Activated naive CD8-positive, alpha-beta T cell treated with anti-CD3 and anti-CD28 coated beads, Interleukin-2, amount 50 U/mL, for 16 hours (primary cell): ENCODE measurements at regions not wholly inside any gene's neighbourhood (a gene's known extent, or its start where the extent isn't known, plus 50 kb on each side); places are given as distances from the start of the nearest gene placed in this dataset.

Experiments
- DNase-seq: peaks from one replicate; pipeline ENCODE4 v3.0.0-alpha.2; 2020; ENCODE audit warnings: low read depth, low spot score

DNA sequence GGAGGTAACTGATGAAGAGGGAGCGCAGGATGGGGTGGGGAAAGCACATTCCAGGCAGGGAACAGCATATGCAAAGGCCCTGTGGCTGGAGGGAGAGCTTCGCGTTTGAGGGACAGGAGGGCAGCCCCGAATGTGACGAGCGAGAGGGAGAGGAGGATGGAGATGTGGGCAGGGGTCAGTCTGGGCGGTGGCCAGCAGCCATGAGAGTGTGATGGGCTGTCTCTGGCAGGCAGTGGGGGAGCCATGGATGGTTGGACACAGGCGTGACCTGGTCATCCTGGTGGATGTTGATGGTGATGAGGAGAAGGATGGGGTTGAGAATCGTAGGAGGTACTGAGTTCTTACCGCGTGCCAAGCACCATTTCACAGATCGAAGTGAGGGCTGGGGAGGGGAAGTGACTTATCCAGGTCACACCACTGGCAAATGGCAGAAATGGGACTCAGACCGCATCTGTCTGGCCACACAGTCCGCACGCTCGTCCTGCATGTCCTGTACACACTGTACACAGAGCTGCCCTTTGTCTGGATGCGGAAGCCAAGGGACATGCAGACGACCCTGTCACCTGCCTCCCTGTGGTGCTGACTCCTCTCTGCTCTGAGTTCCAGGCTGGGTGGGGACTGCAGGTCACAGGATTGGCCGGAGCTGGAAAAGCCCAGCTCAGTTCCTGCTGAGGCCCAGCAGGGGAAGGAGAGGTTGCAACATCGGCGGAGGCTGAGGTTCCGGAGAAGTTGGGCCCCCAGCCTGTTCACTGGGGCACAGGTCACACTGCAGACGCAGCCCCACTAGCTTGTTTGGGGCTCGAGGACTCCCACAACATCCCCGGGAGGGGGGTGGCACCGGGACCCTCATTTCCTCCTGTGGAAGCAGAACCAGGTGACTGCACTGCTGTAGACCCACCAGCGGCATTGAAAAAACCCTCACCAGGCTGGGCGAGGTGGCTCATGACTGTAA is 165.6 kb upstream of the IER5L start:
- DNase-seq = no peak

DNA sequence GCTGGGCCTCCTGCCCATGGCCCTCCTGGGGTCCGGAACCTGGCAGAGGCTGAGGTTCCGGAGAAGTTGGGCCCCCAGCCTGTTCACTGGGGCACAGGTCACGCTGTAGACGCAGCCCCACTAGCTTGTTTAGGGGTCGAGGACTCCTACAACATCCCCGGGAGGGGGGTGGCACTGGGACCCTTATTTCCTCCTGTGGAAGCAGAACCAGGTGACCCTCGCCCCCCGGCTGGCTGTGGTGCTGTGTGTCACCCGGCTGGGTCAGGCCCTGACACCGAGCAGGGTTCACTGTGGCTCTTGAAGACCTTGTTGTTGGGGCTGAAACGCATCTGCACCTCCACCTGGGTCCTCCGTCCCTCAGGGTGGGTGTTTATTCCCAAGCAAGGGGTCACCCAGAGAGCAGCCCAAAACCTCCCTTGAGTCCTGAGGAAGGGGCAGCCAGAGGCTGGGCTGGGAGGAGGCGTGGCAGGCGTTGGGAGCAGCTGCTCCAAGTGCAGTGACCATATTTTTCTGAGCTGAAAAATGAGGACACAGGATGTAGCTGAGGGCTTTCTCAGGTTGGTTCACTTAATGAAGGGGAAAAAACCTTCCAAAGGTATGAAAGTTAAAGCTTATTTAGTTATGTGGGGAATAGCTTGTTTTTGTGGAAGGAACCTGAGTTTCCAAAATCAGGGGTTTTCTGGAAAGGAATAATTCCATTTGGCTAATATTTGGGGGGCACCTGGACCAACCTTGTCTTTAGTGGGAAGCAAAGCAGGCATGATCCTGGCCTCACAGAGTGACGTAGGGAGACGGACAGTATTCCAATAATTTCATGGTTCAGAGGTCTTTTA is 164.7 kb upstream of the IER5L start:
- DNase-seq = no peak

DNA sequence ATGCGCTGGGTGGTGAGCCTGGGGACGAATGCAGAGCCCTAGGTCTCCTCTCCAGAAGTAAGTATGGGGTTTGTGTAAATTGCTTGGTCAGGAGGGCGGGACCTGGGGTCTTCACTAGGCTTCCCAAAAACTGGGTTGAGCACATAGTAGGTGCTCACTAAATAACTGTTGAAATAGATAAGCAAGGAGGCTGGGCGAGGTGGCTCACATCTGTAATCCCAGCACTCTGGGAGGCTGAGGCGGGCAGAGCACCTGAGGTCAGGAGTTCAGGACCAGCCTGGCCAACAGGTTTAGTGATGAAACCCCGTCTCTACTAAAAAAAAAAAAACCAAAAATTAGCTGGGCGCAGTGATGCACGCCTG is 163.9 kb upstream of the IER5L start:
- no peak for DNase-seq

- no peak for DNase-seq
Measured at GRCh38 chr9:129341171-129341986, 163.3 kb upstream of the IER5L start.

- DNase-seq = no peak
Measured at GRCh38 chr9:129340427-129341170, 162.5 kb upstream of the IER5L start.

DNA sequence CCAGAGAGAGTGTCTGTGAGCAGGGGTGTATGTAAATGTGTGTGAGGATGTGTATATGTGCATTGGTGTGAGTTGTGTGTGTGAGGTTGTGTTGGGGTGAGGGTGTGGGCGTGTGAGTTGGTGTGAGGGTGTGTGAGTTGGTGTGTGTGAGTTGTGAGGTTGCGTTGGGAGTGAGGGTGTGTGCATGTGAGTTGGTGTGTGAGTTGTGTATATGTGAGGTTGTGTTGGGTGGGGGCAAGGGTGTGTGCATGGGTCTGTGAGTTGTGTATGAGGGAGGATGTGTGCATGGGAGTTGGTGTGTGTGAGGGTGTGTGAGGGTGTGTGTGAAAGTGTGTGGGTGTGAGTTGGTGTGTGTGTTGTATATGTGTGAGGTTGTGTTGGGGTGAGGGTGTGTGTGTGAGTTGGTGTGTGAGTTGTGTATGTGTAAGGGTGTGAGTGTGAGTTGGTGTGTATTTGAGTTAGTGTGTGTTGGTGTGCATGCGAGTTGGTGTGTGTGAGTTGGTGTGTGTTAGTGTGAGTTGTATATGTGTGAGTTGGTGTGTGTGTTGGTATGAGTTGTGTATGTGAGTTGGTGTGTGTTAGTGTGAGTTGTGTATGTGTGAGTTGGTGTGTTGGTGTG is 161.6 kb upstream of the IER5L start:
- no peak for DNase-seq

- DNase-seq = no peak
Measured at GRCh38 chr9:129338724-129339430, 160.8 kb upstream of the IER5L start.

GRCh38 chr9:129337336-129338140 is 159.5 kb upstream of the IER5L start:
- no peak for DNase-seq

DNA sequence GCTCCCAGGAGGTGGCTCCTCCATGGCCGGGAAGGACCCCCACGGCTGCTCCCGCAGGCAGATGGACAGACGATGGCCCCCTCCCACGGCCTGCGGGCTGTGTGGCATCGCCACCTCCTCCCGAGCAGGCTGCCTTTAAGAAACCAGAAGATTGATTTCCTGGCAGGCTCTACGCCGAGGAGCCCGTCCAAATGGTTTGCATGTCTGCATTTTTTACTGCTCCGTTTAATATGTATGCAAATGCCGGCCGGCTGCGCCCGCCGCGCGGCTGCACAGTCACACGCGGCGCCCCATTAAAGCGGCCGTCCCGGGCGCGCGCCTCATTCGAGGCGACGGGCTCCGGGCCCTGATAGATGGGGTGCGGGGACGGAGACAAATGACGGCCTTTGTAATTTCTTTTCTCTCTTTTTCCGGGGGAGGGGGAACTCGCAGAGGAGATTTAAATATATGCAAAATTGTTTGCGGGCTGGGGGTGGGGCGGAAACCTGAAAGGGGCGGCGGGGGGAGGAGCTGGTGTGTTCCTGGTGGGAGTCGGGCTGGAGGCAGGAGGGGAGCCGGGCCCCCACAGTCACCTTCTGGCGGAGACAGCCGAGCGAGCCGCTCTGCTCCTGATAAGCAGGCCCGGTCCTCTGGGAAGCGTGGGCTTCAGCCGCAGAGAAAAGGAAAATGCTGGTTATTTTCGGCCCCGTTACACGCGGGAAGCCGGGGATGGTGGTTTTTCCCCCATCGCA is 158.7 kb upstream of the IER5L start:
- DNase-seq = no peak

DNA sequence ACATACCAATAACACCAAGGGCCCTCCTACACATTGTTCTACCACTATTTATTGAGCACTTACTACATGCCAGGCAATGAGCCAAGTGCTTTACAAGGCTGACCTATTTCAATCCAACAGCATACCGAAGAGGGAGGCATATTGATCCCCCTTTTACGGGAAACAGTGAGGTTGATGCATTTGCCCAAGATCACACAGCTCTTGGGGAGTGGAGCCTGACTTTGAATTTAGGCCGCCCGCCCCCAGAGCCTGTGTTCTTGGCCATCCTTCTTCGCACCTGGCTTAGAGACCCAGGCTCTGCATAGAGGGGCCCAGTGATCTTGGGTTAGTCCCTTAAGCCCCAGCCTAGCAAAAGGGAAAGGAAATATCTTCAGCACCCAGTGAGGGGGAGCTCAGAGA is 158.1 kb upstream of the IER5L start:
- no peak for DNase-seq

- DNase-seq = no peak
Measured at GRCh38 chr9:129335464-129336129, 157.5 kb upstream of the IER5L start.

GRCh38 chr9:129334105-129334935 is 156.3 kb upstream of the IER5L start:
- no peak for DNase-seq

- DNase-seq = no peak
Measured at GRCh38 chr9:129333617-129334104, 155.6 kb upstream of the IER5L start.

DNA sequence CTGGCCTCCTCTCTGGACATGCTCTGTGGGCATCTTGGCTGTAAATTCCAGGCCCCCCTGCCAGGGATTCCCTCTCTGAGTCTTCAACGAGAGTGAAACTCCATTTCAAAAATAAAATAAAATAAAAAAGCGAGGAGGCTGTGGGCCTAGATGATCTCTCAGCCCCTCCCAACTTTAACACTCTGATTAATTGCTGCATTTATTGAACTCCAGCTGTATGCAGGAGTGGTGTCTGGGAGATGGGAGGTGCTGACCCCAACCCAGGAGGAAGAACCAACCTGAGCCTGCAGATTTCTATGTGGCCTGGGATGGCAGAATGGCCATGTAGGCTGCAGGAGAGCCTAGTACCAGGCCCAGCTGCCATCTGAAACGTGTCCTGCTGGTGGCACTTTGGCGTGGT is 154.5 kb upstream of the IER5L start:
- no peak for DNase-seq

GRCh38 chr9:129331772-129332500 is 153.9 kb upstream of the IER5L start:
- DNase-seq = no peak

- DNase-seq = no peak
Measured at GRCh38 chr9:129331493-129331765, 153.4 kb upstream of the IER5L start.
